Activated CD8-positive, alpha-beta memory T cell treated with anti-CD3 and anti-CD28 coated beads, Interleukin-2, amount 50 U/mL, for 1 hour (primary cell): ENCODE measurements at regions not wholly inside any gene's neighbourhood (a gene's known extent, or its start where the extent isn't known, plus 50 kb on each side); places are given as distances from the start of the nearest gene placed in this dataset.
"Not testable (repeated sequence)": the region's sequence is repeated elsewhere in the genome, so short reads cannot be mapped to it uniquely, and the experiment has no call there.

Experiments used
- DNase-seq: peaks from one replicate; pipeline ENCODE4 v3.0.0-alpha.2; 2020; ENCODE audit errors: extremely low read depth

DNA sequence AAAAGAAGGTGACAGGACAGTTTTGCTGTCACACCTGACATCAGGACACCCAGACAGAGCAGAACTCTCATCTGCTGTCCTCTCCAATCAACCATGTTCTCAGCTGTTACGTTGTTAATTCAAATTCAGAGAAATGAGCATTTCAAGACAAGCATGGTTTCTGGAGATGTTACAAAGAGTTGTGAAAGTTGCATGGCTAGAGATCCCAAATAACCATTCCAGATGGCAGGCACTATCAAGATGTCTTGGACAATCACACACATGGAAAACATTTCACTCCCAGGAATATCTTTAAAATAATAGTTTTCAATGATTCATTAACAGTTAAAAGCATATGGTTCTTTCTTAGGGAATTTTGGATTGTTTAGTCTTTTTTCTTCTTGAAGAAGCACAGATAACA is 533.1 kb downstream of the AGTPBP1 start:
- DNase-seq = no peak

DNA sequence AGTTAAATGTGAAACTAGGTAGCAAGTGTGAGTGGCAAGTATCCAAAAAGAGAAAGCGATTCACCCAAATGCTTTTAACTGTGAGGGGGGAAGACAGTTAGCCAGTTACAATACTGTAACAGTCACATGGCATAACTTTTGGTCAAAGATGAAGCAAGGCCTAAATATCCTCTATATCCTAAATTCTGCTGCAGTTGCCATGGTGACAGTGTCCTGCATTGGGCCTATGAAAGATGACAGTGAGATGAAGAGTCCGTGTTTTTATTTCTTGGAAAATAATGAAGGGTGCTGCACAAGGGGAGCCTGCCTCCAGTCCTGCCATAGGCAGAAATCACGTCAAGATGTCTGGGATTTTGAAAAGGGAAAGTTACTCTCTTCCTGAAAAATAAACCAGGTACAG is 534.6 kb downstream of the NTRK2 start:
- DNase-seq = no peak

DNA sequence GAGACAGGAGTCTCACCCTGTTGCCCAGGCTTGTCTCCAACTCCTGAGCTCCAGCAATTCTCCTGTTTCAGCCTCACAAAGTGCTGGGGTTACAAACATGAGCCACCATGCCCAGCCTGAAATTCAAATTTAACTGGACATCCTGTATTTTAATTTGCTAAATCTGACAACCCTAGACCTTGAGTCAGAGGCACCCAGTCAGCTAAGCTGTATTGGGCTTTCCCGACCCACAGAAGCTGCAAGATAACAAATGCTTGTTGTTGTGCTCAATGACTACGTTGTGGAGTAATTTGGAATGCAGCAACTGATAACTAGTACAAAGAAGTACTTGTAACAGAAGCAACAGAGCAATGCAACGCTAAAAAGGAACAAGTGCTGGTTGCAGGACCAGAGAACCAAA is 533.1 kb downstream of the NTRK2 start:
- no peak for DNase-seq

DNA sequence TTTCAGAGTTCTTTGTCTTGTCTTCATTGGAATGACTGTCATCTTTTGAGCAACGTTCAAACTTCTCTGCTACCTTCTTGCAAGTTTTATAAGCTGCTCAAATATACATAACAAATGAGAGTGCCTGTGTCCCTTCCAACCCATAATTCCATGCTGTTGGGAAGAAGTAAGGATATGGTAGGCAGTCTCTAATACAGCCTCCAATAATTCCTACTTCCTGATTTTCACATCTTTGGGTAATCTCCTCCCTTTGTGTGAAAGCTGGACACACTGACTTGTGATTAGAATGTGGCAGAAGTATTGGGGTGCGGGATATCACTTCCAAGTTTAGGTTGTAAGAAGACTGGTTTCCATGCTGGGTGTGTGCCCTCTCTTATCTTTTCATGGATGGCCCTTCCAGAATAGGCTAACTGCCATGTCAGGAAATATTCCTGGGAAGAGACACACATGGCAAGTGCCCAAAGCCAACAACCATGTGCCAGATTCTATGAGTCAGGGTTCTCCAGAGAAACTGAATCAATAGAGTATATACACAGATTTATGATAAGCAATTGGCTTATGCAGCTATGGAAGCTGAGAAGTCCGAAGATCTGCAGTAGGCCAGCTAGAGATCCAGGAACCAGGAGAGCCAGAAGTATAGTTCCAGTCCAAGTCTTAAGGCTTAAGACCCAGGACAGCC is 531.3 kb downstream of the NTRK2 start:
- no peak for DNase-seq

DNA sequence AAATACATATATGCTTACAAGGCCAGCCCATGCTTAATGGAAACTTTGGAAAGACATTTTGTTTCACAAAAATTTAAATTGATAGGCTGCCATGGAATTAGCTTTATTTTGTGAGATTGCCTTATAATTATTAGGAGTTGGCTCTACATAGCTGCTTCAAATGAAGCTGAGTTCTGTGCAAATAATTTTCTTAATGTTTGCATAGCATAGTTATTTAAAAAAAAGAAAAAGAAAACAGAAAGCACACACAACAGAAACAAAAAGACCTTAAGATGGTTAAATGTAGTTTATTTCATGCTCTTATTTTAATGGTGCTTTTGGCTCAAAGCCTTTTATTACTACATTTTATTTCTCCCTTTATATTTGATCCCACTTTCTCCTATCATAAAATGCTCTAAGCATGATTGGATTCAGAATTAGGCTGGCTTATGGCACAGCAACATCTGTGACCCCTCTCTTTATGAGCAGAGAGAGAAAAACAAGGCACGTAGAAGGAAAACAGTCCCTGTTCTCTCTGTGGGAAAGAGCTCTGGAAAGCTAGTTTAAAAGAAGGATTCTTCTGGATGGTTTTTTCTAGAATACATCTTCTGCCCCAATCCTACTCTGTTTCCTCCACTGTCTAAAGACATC is 530.5 kb downstream of the NTRK2 start:
- DNase-seq = no peak

DNA sequence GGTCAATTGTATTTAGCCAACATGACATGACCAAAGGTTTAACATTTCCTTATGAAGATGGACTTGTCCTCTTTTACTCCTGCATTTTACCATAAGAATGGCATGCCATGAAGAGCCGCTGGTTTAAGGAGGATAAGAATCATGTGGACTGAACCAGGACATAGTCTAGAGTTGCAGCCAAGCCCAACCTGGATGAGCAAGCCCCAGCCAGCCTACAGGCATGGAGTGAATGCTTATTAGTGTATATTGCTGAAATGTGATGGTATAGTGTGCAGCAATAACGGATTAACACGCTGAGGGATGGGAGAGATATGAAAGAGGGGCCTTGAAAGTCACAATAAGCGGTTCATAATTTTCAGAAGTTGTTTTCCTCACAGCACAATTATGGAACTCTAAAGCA is 523.2 kb downstream of the NTRK2 start:
- DNase-seq = no peak

DNA sequence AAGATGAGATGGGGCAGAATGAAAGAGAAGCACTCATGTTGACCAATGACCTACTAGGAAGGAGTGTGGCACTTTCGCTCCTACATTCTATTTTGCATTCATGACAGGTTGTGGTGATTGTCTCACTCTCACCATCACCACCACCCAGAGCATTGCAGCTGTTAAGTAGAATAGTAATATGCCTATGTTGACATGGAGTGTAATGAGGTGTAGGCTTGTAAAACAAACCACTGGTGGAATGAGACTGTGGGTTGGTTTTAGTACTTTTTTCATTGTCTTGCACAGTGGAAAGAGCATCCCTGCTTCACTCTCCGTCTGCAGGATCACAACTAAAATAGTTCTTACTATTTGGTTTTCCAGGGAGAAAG is 516.7 kb downstream of the NTRK2 start:
- DNase-seq = no peak

DNA sequence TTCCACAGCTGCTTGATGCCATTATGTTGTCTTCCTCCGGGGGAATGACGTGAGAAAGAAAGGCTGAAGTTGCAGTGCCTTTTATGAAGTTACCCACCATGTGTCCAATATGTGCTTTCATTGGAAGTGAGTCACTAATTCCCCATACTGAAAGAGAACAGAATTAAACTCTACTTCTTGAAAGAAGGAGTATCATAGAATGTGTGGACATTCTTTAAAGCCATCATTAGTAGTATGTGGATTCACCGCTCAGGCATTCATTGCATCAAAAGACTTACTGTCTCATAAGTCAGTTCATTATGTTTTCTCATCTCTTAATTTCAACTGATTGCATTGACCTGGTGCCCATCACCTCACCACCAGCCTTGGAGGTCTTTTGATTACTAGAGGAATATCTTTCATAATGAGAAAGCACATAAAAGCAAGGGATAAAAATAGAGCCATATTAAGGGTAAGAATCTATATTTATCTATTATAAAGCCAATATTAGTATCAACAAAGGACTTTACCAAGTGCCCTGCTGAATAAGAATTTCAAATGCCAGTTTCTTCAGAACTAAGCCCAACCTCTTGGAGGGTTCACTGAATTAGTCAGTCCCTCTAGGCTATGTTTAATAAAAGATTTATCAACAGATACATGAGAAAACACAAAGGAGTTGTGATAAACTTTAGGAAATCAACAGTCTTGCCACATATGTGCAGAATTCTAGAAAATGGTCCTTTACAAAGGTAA is 516.1 kb downstream of the NTRK2 start:
- no peak for DNase-seq

DNA sequence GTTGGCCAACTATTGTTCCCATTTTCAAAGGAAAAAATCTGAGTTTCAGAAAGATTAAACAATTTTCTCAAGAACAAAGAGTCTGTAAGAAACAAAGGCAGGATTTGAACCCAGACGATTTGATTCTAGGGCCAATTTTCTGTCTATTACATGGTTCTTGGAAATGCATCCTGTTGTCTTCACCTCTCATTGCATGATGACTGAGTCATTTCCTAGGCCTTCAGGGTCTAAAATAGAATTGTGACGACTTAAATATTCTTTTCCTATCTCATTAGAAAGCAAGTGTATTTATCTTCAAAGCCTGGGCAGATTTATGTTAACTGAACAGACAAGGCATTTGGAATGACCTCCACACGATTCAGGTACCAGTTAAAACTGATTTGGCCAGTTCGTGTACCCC is 512.9 kb downstream of the NTRK2 start:
- no peak for DNase-seq

DNA sequence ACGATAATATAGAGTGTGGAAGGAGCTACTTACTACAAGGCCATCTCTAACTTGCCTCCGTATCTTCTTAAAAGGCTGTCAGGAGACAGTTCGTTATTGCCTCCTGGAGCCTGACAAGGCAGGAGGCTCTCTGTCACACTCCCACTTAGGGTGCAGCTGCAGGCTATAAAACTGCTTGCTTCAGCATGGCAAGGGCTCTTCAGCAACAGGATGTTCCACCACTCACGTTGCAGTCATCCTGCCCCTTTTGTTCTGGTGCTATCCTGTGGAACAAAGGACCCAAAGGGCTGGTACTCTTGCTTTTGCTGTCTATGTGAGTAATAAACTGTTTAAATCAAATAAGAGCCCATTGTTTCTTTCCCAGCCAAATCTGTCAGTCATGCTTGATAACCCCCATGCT is 508.9 kb downstream of the NTRK2 start:
- DNase-seq = no peak

DNA sequence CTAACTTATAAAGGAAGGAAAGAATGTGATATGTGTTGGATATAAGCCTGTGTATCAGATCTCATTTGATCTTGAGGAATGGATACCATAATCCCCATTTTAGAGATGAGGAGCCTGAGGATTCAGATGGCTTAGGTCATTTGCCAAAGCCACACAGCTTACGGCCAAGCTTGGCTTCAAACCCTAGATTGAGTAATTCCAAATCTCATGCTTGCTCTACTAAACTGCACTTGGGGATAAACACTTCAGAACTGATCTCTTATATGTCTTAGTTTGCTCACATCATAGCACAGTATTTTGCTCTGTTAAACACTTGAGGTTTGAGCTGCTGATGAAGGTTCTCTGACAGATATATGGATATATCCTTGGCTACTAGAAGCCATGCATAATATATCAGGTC is 504.4 kb downstream of the NTRK2 start:
- DNase-seq = no peak

DNA sequence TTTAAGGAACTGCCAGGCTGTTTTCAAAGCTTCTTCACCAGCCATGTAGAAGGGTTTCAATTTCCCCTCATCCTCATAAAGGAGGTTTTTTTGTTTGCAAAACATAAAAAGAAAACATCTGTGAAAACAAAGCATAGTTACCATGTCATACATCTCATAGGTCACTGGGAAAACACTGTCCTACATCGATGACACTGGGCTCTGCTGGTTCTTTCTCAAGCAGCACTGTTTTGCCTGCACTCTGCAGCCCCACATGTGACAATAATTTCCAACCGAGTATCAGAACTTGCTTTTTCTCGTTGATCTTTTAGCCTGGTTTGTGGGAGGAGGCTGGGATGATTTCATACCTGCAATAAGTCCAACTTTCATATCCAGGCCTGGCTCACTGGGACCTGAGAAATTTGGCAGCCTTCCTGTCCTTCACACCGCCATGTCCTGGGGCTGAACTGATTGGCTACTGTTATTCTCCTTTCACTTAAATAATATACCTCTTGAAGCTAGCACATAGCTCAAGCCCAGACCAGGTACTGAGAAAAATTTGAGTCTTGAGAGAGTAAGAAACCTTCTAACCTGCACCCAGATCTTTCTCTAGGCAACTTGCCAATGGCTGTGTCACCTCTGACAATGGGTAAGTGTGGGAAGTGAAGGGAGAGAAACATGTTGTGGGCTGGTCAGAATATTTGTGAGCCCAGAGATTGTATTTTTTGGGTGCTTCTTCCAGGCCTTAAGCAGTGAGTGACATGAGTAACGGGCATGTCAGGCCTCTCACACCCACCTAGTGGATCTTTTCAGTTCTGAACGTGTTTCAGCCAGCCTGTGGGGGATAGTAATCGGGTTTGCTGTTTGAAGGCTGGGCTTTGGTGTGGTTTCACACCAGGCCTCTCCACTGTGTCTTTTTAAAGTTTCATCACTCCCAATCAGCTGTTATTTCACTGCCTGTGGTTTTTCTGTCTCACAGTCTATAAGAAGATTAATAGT is 502.8 kb downstream of the NTRK2 start:
- no peak for DNase-seq

DNA sequence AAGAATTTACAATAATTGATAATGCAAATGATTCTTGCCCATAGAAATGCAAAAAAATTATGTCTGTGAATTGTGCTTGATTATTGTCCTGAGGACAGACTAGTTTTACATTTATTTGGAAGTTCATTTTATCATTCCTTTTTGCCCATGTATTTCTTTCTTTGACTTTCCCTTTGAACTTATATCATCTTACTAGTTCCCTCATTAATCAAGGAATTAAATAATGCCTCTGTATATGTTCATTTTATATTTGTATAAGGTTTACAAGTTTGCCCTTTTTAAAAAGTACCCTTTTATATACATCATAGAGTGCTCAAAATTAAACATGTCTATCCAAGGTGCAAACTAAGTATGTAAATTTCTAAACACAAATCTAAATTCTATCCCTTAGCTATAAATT is 501.6 kb downstream of the NTRK2 start:
- no peak for DNase-seq

DNA sequence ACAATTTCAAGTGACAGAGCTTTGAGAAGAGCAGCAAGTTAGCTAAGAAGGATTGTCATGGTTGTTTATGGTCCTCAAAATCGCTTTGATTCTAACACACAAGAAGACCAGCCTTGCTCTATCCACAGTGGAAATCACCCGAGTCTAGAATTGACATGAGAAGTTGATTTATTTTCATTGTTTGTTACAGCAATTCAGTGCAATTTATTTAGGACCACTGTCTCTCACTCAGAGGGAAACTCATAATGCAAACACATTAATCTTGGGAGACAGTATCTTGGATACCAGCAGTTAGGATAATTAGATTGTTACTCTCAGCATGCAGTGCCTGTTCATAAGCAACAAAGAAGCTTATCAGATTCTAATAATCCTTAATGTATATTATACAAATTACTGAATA is 498.9 kb downstream of the NTRK2 start:
- DNase-seq = no peak

DNA sequence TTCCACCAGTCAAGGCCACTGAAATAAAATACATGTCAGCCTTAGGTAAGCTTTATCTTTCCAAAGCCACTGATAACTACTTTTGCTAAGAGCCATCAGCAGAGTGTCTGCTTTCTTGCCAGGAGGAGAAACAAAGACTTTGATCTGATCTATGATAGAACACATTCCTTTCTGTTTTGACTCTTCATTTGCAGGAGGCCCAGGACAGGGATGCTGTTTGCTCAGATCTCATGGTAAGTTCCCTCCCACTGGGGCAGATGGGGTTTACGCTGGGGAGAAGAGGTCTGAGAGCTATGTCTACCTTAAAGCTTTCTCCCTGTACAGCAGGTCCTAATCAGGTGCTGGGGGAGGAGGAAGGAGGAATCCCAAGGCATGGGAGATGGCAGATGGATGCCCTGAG is 497.6 kb downstream of the NTRK2 start:
- DNase-seq = no peak

DNA sequence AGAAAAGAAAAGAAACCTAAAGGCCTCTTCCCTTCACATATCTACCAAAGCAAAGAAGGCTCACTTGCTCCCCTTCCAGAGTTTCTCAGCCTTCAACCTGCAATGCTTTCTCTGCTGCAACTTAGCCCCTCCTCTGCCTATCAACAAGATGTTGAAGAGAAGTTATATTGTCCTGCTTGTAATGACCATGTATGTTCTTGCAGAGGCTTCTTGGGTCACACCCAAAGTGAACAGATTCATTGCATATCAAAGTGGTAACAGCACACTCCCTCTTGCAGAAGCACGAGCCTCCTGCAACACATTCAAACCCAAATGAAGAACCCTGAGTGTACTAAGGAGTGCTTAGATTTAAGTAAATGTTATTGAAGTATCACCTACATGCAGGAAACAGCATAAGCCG is 494.3 kb downstream of the NTRK2 start:
- no peak for DNase-seq

DNA sequence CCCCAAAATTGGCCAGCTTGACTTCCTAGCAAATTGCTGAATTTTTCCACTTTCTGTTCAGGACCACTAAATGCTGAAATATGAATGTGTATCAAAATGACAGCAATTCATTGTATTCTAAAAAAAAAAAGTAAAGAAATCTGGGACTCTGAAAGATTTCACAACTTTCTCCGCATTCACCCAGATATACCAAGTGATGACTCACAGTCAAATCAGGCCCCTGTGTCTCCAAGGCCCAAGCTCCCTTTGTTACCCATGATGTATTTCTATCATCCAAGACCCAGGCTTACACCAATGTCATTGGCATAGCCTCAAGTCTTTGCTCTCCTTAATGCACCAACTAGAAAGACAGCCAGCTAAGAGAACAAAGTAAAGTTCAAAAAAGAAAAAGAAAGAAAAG is 493.9 kb downstream of the NTRK2 start:
- no peak for DNase-seq

DNA sequence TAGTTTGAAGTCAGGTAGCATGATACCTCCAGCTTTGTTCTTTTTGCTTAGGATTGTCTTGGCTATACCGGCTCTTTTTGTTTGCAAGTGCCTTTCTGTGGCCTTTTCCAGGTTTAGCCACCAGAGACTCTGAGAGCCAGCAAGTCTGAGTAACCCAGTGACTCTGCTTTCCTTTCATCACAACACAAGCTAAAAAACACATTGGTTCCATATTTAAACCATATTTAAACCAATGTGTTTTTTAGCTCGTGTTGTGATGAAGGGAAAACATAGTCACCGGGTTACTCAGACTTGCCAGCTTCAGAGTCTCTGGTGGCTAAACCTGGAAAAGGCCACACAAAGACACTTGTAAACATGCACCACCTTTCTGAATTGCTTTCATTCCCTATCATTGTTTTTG is 493.3 kb downstream of the NTRK2 start:
- no peak for DNase-seq

DNA sequence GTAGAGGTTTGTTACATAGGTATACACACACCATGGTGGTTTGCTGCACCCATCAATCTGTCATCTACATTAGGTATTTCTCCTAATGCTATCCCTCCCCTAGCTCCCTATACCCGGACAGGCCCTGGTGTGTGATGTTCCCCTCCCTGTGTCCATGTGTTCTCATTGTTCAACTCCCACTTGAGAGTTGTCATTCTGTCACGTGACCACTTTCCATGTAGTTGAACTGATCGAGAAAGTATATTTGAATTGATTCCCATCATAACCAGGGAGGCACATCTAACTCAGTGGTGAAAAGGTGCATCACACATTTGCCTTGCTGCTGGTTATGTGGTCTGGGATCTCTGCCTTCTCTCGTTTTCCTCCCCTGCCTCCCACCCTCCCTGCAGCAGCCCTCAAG is 491.4 kb downstream of the NTRK2 start:
- not testable (repeated sequence) for DNase-seq

DNA sequence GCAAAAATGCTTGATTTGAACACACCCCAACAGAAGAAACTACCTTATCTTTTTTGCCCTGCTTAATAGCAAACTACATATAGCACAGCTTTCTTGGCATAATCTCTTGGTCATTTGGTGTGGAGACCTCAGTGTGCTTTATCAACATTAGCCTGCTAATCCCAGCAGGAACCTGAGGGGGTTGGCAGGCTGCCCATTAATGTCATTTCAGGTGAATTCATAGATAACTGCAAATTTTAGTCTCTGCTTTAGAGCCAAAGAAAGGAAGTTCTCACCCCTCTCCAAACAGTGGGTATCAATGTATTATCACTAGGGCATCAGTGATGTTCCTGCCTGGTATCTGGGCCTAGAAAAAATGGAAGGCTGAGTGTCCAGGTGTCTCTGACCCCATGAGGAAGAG is 489.0 kb downstream of the NTRK2 start:
- DNase-seq = no peak

DNA sequence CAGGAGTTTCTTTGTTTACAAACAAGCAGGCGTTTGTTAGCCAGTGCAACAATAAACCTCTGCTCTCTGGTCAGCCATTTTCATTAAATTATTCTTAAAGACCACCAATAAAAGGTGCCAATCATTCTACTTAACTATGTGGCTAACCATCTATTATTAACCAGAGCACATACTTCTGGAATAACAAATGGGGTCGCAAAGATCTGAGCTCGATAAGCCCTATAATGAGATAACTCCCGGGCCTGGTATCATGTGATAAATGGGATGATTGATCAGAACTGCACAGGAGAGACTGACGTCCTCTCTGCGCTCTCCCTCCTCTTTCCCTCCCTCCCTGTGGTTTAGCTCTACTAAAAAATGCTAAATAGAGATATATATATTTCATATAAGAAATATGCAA is 488.2 kb downstream of the NTRK2 start:
- DNase-seq = no peak

DNA sequence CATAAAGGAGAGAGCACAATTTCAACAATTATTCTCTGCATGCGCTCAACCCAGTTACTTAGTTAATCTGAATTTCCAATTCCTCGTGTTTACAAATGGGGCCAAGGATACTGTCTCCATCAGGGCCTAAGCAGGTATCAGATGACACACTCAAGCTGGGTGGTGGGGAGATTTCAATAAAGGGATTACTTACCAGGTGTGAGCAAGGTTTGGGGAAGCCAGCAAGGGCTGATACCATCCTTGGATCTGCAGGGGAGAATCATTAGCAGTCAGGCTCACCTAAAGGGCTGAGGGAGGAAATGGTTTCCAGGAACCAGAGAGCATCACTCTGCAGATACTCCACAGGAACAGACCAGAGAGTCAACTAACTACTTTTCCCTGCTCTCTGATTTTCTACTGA is 487.1 kb downstream of the NTRK2 start:
- DNase-seq = no peak
